Endothelial cell of umbilical vein (primary cell): ENCODE measurements at regions not wholly inside any gene's neighbourhood (a gene's known extent, or its start where the extent isn't known, plus 50 kb on each side); places are given as distances from the start of the nearest gene placed in this dataset.

Source experiments
- BruUV-seq: library from RNA; stranded (reverse); fragments of 400-500 nt; replicated peaks from 2 replicates; lab custom pipeline; 2021; lab: Mats Ljungman, UMichigan
- CTCF ChIA-PET: fragments of 300-600, 350-600 bp; sonication (Branson Sonifier 250); formaldehyde crosslinking; loops from one replicate; lab custom pipeline; 2021; ENCODE audit warnings: antibody characterized with exemption, inconsistent platforms; lab: Charles Lee
- POLR2A ChIA-PET: fragments of 300-600, 350-600 bp; sonication (Branson Sonifier 250); formaldehyde crosslinking; loops from one replicate; lab custom pipeline; 2021; ENCODE audit warnings: antibody characterized with exemption, inconsistent platforms; lab: Charles Lee
- DNase-seq: peaks from one replicate; pipeline ENCODE4 v3.0.0-alpha.2; 2011; ENCODE audit warnings: low read depth, low spot score
- FAIRE-seq: peaks from 2 replicates; lab custom pipeline; 2011; peaks lifted over from hg19 to GRCh38; lab: Jason Lieb, UNC
- H2AFZ ChIP-seq: 2 replicates; pipeline ENCODE4 v1.6.0; 2012; ENCODE audit warnings: low read depth, low read length, control low read depth, inconsistent platforms
- H3K27ac ChIP-seq: 2 replicates; pipeline ENCODE4 v1.5.1; 2011; ENCODE audit warnings: low read depth, mild to moderate bottlenecking, control low read depth, low read length, moderate library complexity; ENCODE audit not compliant: insufficient read depth
- H3K27me3 ChIP-seq, 2 experiments: 2 replicates each; pipeline versions ENCODE4 v1.6.0 to v1.6.1; 2011; ENCODE audit warnings: low read length in 2 of 2, mixed read lengths in 1 of 2; ENCODE audit not compliant: control insufficient read depth in 2 of 2, insufficient read depth in 2 of 2
- H3K36me3 ChIP-seq, 2 experiments: 2 replicates in 1 of 2; 3 replicates in 1 of 2; pipeline ENCODE4 v1.5.1; 2011; ENCODE audit warnings: low read length in 2 of 2, mild to moderate bottlenecking in 1 of 2, moderate library complexity in 1 of 2; ENCODE audit not compliant: control insufficient read depth in 2 of 2, insufficient read depth in 2 of 2; ENCODE audit errors: extremely low read depth in 1 of 2
- H3K4me1 ChIP-seq: 3 replicates; pipeline ENCODE4 v1.5.1; 2011; ENCODE audit warnings: mild to moderate bottlenecking, low read length; ENCODE audit not compliant: control insufficient read depth, insufficient read depth; ENCODE audit errors: extremely low read depth
- H3K4me2 ChIP-seq: 2 replicates; pipeline ENCODE4 v1.6.1; 2011; ENCODE audit warnings: low read length, control low read depth, mixed read lengths; ENCODE audit not compliant: insufficient read depth
- H3K4me3 ChIP-seq, 3 experiments: fragments of 200-600 bp in 1 of 3; sonication (generic), shearing (Covaris generic) in 1 of 3; replicated peaks in 1 of 3; 2 replicates each; pipeline ENCODE4 v1.5.1; 2011 to 2016; ENCODE audit warnings: control low read depth in 3 of 3, low read length in 3 of 3, mild to moderate bottlenecking in 2 of 3, inconsistent platforms in 1 of 3, low read depth in 1 of 3, moderate library complexity in 1 of 3; ENCODE audit not compliant: insufficient read depth in 1 of 3
- H3K79me2 ChIP-seq: 2 replicates; pipeline ENCODE4 v1.6.0; 2012; ENCODE audit warnings: low read length, inconsistent platforms; ENCODE audit not compliant: control insufficient read depth, insufficient read depth
- H3K9ac ChIP-seq: replicated peaks from 2 replicates; pipeline ENCODE3; 2011; ENCODE audit warnings: low read length, control low read depth; ENCODE audit not compliant: insufficient read depth; ENCODE audit errors: extremely low read depth
- H3K9me1 ChIP-seq: replicated peaks from 3 replicates; pipeline ENCODE4 v1.6.0; 2011; ENCODE audit warnings: mild to moderate bottlenecking, low read length; ENCODE audit not compliant: control insufficient read depth, insufficient read depth; ENCODE audit errors: extremely low read depth
- H3K9me3 ChIP-seq: replicated peaks from 2 replicates; pipeline ENCODE4 v1.5.1; 2012; ENCODE audit warnings: low read length, inconsistent platforms; ENCODE audit not compliant: control insufficient read depth, insufficient read depth
- H4K20me1 ChIP-seq: replicated peaks from 2 replicates; pipeline ENCODE3; 2011; ENCODE audit warnings: mild to moderate bottlenecking, low read length; ENCODE audit not compliant: control insufficient read depth, insufficient read depth; ENCODE audit errors: extremely low read depth
- CTCF ChIP-seq, 2 donors: IDR thresholded peaks; 1 replicate in 1 of 2; 2 replicates in 1 of 2; pipeline ENCODE4 v1.5.1; 2011; ENCODE audit warnings: low read length in 2 of 2, mild to moderate bottlenecking in 2 of 2, moderate library complexity in 2 of 2, control low read depth in 1 of 2, inconsistent platforms in 1 of 2, low read depth in 1 of 2; ENCODE audit not compliant: insufficient read depth in 1 of 2; ENCODE audit errors: extremely low read depth in 1 of 2
- EZH2 ChIP-seq: IDR thresholded peaks from 2 replicates; pipeline ENCODE4 v1.6.1; 2012; ENCODE audit warnings: borderline replicate concordance, low read depth, mild to moderate bottlenecking, moderate library complexity, low read length, inconsistent platforms; ENCODE audit not compliant: severe bottlenecking
- FOS ChIP-seq: IDR thresholded peaks from 2 replicates; pipeline ENCODE4 v1.6.1; 2011; ENCODE audit warnings: mild to moderate bottlenecking, low read length, moderate library complexity, borderline replicate concordance; ENCODE audit not compliant: insufficient read depth
- GATA2 ChIP-seq: IDR thresholded peaks from 2 replicates; pipeline ENCODE4 v1.7.0; 2011; ENCODE audit warnings: low read depth, mild to moderate bottlenecking, moderate library complexity, mixed read lengths, low read length; ENCODE audit not compliant: insufficient read length, insufficient read depth
- JUN ChIP-seq: IDR thresholded peaks from 2 replicates; pipeline ENCODE4 v1.6.1; 2011; ENCODE audit warnings: borderline replicate concordance, low read depth; ENCODE audit not compliant: insufficient read length, insufficient read depth
- MAX ChIP-seq: IDR thresholded peaks from 2 replicates; pipeline ENCODE4 v1.6.1; 2011; ENCODE audit not compliant: insufficient read depth, insufficient read length
- MYC ChIP-seq: IDR thresholded peaks from one replicate; pipeline ENCODE4 v1.6.1; 2011; ENCODE audit warnings: mild to moderate bottlenecking, low read depth, low read length
- POLR2A ChIP-seq: IDR thresholded peaks from 2 replicates; pipeline ENCODE4 v1.6.1; 2012; ENCODE audit warnings: low read depth, mild to moderate bottlenecking, control low read depth, low read length
- POLR2AphosphoS5 ChIP-seq: IDR thresholded peaks from 2 replicates; pipeline ENCODE4 v1.6.1; 2012; ENCODE audit warnings: low read depth, mild to moderate bottlenecking, control low read depth, low read length, moderate library complexity; ENCODE audit not compliant: insufficient read depth
- dilution Hi-C: fragments of 300-500 bp; cut with MboI; formaldehyde crosslinking; loops from one replicate; pipeline ENCODE4 v1.15.0; 2019; ENCODE audit warnings: low sequenced_read_pairs; ENCODE audit not compliant: extremely low pct_ligation_motif_present
- intact Hi-C: fragments of 100-400 bp; cut with micrococcal nuclease; formaldehyde crosslinking; loops from one replicate; pipeline ENCODE4 v1.10.0; 2022

- H4K20me1 ChIP-seq: no peaks in the 10 kb centered on the region
- BruUV-seq: no TSS peak
- no peaks in the 10 kb centered on the region for H3K4me1 ChIP-seq
- H3K27ac ChIP-seq: no peak overlapping the region
- no peak overlapping the region for H3K4me3 ChIP-seq
- POLR2A ChIA-PET: no interaction called here
- FAIRE-seq: no peak
- TF ChIP-seq FOS (no peak), EZH2 (no peak), JUN (no peak), POLR2AphosphoS5 (no peak), MYC (no peak), POLR2A (no peak), CTCF (IDR thresholded peaks at IDR 0.05; ENCODE audit: extremely low read depth in 1 of 2, insufficient read depth in 1 of 2, low read depth in 1 of 2, low read length in 2 of 2) (no peak), GATA2 (no peak), MAX (no peak)
- H3K9me3 ChIP-seq: peaks cover 8% of the 10 kb centered on the region
- no peaks in the 10 kb centered on the region for H3K79me2 ChIP-seq
- H3K27me3 ChIP-seq: no peaks in the 10 kb centered on the region
- H3K9me1 ChIP-seq: no peaks in the 10 kb centered on the region
- H2AFZ ChIP-seq: no peak overlapping the region
- no peak for DNase-seq
- CTCF ChIA-PET: no interaction called here
- no peak overlapping the region for H3K9ac ChIP-seq
- no peak overlapping the region for H3K4me2 ChIP-seq
- dilution Hi-C loops: no loop called here
- H3K36me3 ChIP-seq: no peaks in the 10 kb centered on the region
- intact Hi-C loops: no loop called here
Measured at GRCh38 chr22:47571616-47572015, 809.2 kb downstream of the TBC1D22A start.
